ENCODE measurements at regions not wholly inside any gene's neighbourhood (a gene's known extent, or its start where the extent isn't known, plus 50 kb on each side); places are given as distances from the start of the nearest gene placed in this dataset.

DNA sequence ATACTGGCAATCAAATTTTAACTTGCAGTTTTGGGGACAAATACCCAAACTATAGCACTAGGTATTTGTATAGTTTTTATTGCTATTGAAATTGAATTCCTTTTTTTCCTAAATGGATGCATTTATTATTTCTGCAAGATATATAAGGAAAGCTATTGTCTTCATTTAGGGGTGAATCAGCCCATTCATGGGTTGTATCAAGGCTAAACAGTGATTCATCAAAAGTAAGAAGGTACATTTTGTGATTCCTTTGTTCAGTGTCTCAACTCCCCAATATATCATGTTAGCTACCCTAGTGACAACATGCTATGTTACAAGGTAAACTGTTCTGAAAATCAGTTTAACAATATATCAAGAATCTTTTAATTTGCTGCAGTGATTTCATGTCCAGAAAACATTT, 185.7 kb downstream of the PLK2 start:
- H3K9me3 Mint-ChIP-seq, result no peaks in the 10 kb centered on the region
- no peak overlapping the region for H3K27ac Mint-ChIP-seq
- TF ChIP-seq, protein P1, sequence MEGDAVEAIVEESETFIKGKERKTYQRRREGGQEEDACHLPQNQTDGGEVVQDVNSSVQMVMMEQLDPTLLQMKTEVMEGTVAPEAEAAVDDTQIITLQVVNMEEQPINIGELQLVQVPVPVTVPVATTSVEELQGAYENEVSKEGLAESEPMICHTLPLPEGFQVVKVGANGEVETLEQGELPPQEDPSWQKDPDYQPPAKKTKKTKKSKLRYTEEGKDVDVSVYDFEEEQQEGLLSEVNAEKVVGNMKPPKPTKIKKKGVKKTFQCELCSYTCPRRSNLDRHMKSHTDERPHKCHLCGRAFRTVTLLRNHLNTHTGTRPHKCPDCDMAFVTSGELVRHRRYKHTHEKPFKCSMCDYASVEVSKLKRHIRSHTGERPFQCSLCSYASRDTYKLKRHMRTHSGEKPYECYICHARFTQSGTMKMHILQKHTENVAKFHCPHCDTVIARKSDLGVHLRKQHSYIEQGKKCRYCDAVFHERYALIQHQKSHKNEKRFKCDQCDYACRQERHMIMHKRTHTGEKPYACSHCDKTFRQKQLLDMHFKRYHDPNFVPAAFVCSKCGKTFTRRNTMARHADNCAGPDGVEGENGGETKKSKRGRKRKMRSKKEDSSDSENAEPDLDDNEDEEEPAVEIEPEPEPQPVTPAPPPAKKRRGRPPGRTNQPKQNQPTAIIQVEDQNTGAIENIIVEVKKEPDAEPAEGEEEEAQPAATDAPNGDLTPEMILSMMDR (IDR thresholded peaks at IDR 0.05), result no peak
- H3K4me3 Mint-ChIP-seq, result no peak overlapping the region
- H3K27me3 Mint-ChIP-seq, result peaks cover 10% of the 10 kb centered on the region
- ATAC-seq, result no peak
- intact Hi-C loops (cut with micrococcal nuclease), result no loop called here
- POLR2A ChIA-PET, result no interaction called here
- no peaks in the 10 kb centered on the region for H3K36me3 Mint-ChIP-seq (ENCODE audit: low read depth)
- CTCF ChIA-PET, result no interaction called here
- no peaks in the 10 kb centered on the region for H3K4me1 Mint-ChIP-seq (ENCODE audit: low read depth)
- no peak for DNase-seq

DNA sequence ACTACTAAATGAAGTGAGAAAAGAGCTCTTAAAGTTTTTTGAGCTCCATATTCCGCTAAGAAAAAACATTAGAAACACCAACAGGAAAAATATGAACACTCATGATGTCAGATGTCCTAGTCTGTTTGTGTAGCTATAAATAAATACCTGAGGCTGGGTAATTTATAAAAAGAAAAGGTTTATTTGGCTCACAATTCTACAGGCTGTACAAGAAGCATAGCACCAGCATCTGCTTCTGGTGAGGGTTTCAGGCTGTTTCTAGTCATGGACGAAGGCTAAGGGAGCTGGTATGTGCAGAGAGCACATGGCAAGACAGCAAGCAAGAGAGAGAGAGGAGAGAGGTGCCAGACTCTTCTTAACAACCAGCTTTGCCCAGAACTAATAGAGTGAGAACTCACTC, 186.2 kb downstream of the PLK2 start:
- no peak for ATAC-seq
- H3K4me1 Mint-ChIP-seq (ENCODE audit: low read depth), result no peaks in the 10 kb centered on the region
- CTCF ChIA-PET, result interaction anchor here (1.4 kb wide), 1 partner anchor 187 kb away, joined by 5 read pairs; no protein-coding TSS in a partner anchor
- H3K9me3 Mint-ChIP-seq, result no peaks in the 10 kb centered on the region
- H3K27me3 Mint-ChIP-seq, result peaks cover 11% of the 10 kb centered on the region
- no peak for DNase-seq
- TF ChIP-seq, protein P1 (IDR thresholded peaks at IDR 0.05), result no peak
- POLR2A ChIA-PET, result no interaction called here
- intact Hi-C loops (cut with micrococcal nuclease), result no loop called here
- no peaks in the 10 kb centered on the region for H3K36me3 Mint-ChIP-seq (ENCODE audit: low read depth)
- no peak overlapping the region for H3K27ac Mint-ChIP-seq
- no peak overlapping the region for H3K4me3 Mint-ChIP-seq

DNA sequence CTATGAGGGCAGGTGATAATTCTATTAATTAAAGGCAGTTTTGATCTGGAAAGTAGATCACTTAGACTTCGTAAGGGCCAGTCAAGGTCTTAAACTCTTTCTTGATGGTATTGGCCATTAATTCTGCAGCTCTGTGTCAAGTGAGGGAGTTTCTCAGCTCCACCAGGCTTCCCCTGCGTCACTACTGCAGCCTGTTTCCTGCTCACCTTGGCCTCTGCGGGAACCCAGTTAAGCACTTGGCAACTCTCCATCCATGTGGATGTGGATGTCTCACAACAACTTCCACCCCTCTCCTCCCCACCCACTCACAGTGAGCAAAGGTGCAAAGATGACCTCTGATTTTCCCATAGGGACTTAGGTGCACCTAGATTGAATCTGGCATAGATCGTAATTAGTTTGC, 191.6 kb downstream of the PLK2 start:
- DNase-seq (no peak), ATAC-seq (no peak)
- ChIA-PET POLR2A (no interaction called here), CTCF (no interaction called here)
- intact Hi-C loops (cut with micrococcal nuclease), result no loop called here
- Mint-ChIP-seq H3K9me3 (no peaks in the 10 kb centered on the region), H3K4me3 (no peak overlapping the region), H3K36me3 (ENCODE audit: low read depth) (no peaks in the 10 kb centered on the region), H3K27me3 (peaks cover 10% of the 10 kb centered on the region), H3K4me1 (ENCODE audit: low read depth) (no peaks in the 10 kb centered on the region), H3K27ac (no peak overlapping the region)
- TF ChIP-seq, protein P1 (IDR thresholded peaks at IDR 0.05), result no peak

DNA sequence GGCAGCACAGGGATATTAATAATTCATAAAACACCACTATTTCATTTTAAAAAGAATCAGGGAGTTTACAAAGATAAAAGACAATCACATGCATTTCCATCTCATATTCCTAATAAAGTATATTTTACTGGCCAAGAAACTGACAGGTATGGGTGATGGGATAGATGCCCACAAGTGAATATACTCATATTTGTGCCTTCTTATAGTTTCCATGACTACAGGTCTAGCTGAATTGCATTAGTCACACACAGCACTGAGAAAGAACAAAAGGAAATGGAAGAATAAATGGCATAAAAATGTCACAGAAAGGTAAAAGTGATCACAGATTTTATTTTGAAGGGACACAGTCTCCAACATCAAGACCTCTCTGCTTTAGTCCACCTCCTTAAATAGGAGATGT, 193.5 kb downstream of the PLK2 start:
- no peaks in the 10 kb centered on the region for H3K36me3 Mint-ChIP-seq (ENCODE audit: low read depth)
- H3K27ac Mint-ChIP-seq, result no peak overlapping the region

DNA sequence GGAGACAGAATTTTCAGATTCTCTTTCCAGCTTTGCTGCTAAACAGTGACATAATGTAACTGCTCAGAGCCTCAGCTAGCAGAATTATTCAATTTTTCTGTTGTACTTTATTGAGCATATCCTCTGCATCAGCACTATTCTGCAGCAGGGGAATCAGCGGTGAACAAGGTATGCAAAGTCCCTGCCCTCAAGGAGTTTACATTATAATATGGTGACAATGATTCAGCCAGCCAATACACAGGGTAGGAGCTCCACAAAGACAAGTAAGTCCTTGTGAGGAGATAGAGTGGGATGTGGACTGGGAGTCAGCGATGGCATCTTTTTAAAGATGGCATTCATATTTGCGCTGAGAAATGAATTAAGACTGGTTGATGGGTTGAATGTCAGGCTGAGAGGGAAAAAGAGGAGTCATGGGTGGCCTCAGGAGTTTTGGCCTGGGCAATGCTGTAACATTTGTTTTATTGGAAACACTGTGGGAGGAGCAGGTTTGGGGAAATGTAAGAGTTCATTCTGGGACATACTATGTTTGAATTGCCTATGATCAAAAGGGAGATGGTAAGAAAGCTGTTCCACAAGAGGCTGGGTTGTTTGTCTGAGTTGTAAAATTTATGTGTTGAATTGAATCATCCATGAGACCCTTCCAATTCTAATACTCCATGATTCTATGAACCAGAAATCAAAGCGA, 194.5 kb downstream of the PLK2 start:
- Mint-ChIP-seq H3K9me3 (no peaks in the 10 kb centered on the region), H3K27ac (no peak overlapping the region), H3K36me3 (ENCODE audit: low read depth) (no peaks in the 10 kb centered on the region), H3K4me1 (ENCODE audit: low read depth) (no peaks in the 10 kb centered on the region), H3K27me3 (peaks cover 7% of the 10 kb centered on the region), H3K4me3 (no peak overlapping the region)
- TF ChIP-seq, protein P1 (IDR thresholded peaks at IDR 0.05), result no peak
- intact Hi-C loops (cut with micrococcal nuclease), result no loop called here
- DNase-seq (no peak), ATAC-seq (no peak)
- ChIA-PET CTCF (no interaction called here), POLR2A (no interaction called here)

More for the DNA sequence above, 193.5 kb downstream of the PLK2 start:
- CTCF ChIA-PET, result no interaction called here
- ATAC-seq (no peak), DNase-seq (no peak)
- Mint-ChIP-seq H3K27me3 (peaks cover 10% of the 10 kb centered on the region), H3K9me3 (no peaks in the 10 kb centered on the region), H3K4me3 (no peak overlapping the region), H3K4me1 (ENCODE audit: low read depth) (no peaks in the 10 kb centered on the region)
- TF ChIP-seq, protein P1 (IDR thresholded peaks at IDR 0.05), result no peak
- intact Hi-C loops (cut with micrococcal nuclease), result no loop called here
- POLR2A ChIA-PET, result no interaction called here
